ENCODE measurements at regions not wholly inside any gene's neighbourhood (a gene's known extent, or its start where the extent isn't known, plus 50 kb on each side); places are given as distances from the start of the nearest gene placed in this dataset.

GRCh38 chr18:51890762-51891161 is 449.2 kb upstream of the DCC start:
- Mint-ChIP-seq H3K4me1 (no peaks in the 10 kb centered on the region), H3K27ac (no peak overlapping the region), H3K9me3 (no peaks in the 10 kb centered on the region), H3K36me3 (ENCODE audit: low read depth) (no peaks in the 10 kb centered on the region), H3K4me3 (no peak overlapping the region), H3K27me3 (no peaks in the 10 kb centered on the region)
- CTCF ChIA-PET = no interaction called here
- POLR2A ChIA-PET = no interaction called here
- DNase-seq = no peak

- H3K4me1 Mint-ChIP-seq = no peaks in the 10 kb centered on the region
- no peaks in the 10 kb centered on the region for H3K36me3 Mint-ChIP-seq (ENCODE audit: low read depth)
- no peak overlapping the region for H3K4me3 Mint-ChIP-seq
- DNase-seq = no peak
- no peak overlapping the region for H3K27ac Mint-ChIP-seq
- POLR2A ChIA-PET = no interaction called here
- no peaks in the 10 kb centered on the region for H3K27me3 Mint-ChIP-seq
- CTCF ChIA-PET = no interaction called here
- H3K9me3 Mint-ChIP-seq = no peaks in the 10 kb centered on the region
Observed at GRCh38 chr18:51891876-51892275, 448.1 kb upstream of the DCC start.

- ChIA-PET CTCF (no interaction called here), POLR2A (no interaction called here)
- H3K27ac Mint-ChIP-seq = no peak overlapping the region
Observed at GRCh38 chr18:51897884-51898283, 442.1 kb upstream of the DCC start.

GRCh38 chr18:51907687-51908597 is 432.1 kb upstream of the DCC start:
- DNase-seq = no peak
- Mint-ChIP-seq H3K9me3 (no peaks in the 10 kb centered on the region), H3K27ac (no peak overlapping the region), H3K36me3 (ENCODE audit: low read depth) (no peaks in the 10 kb centered on the region), H3K27me3 (no peaks in the 10 kb centered on the region), H3K4me3 (no peak overlapping the region), H3K4me1 (no peaks in the 10 kb centered on the region)
- CTCF ChIA-PET = no interaction called here
- POLR2A ChIA-PET = no interaction called here

More at GRCh38 chr18:51897884-51898283, 442.1 kb upstream of the DCC start:
- Mint-ChIP-seq H3K9me3 (no peaks in the 10 kb centered on the region), H3K4me1 (no peaks in the 10 kb centered on the region), H3K4me3 (no peak overlapping the region), H3K36me3 (ENCODE audit: low read depth) (no peaks in the 10 kb centered on the region), H3K27me3 (no peaks in the 10 kb centered on the region)
- DNase-seq = no peak

- no peaks in the 10 kb centered on the region for H3K4me1 Mint-ChIP-seq
- ChIA-PET POLR2A (no interaction called here), CTCF (no interaction called here)
- H3K4me3 Mint-ChIP-seq = no peak overlapping the region
- H3K9me3 Mint-ChIP-seq = no peaks in the 10 kb centered on the region
- DNase-seq = no peak
- H3K27ac Mint-ChIP-seq = no peak overlapping the region
- H3K36me3 Mint-ChIP-seq (ENCODE audit: low read depth) = no peaks in the 10 kb centered on the region
- H3K27me3 Mint-ChIP-seq = no peaks in the 10 kb centered on the region
Observed at GRCh38 chr18:51908598-51908944, 431.4 kb upstream of the DCC start.

GRCh38 chr18:51911584-51911983 is 428.4 kb upstream of the DCC start:
- no peaks in the 10 kb centered on the region for H3K4me1 Mint-ChIP-seq
- no peaks in the 10 kb centered on the region for H3K36me3 Mint-ChIP-seq (ENCODE audit: low read depth)
- H3K27ac Mint-ChIP-seq = no peak overlapping the region
- H3K9me3 Mint-ChIP-seq = no peaks in the 10 kb centered on the region
- no peaks in the 10 kb centered on the region for H3K27me3 Mint-ChIP-seq
- ChIA-PET POLR2A (no interaction called here), CTCF (interaction anchor here (0.8 kb wide), 1 partner anchor 9 kb away, joined by 3 read pairs; no protein-coding TSS in a partner anchor)
- DNase-seq = no peak
- H3K4me3 Mint-ChIP-seq = no peak overlapping the region

- no peaks in the 10 kb centered on the region for H3K36me3 Mint-ChIP-seq (ENCODE audit: low read depth)
- DNase-seq = no peak
- H3K9me3 Mint-ChIP-seq = no peaks in the 10 kb centered on the region
- H3K4me1 Mint-ChIP-seq = no peaks in the 10 kb centered on the region
- ChIA-PET POLR2A (no interaction called here), CTCF (no interaction called here)
- no peaks in the 10 kb centered on the region for H3K27me3 Mint-ChIP-seq
- no peak overlapping the region for H3K27ac Mint-ChIP-seq
- no peak overlapping the region for H3K4me3 Mint-ChIP-seq
Observed at GRCh38 chr18:51912381-51912780, 427.6 kb upstream of the DCC start.

GRCh38 chr18:51915176-51915575 is 424.8 kb upstream of the DCC start:
- DNase-seq = no peak
- no peaks in the 10 kb centered on the region for H3K4me1 Mint-ChIP-seq
- H3K9me3 Mint-ChIP-seq = no peaks in the 10 kb centered on the region
- H3K27me3 Mint-ChIP-seq = no peaks in the 10 kb centered on the region
- no peak overlapping the region for H3K4me3 Mint-ChIP-seq
- no peak overlapping the region for H3K27ac Mint-ChIP-seq
- H3K36me3 Mint-ChIP-seq (ENCODE audit: low read depth) = no peaks in the 10 kb centered on the region
- POLR2A ChIA-PET = no interaction called here
- CTCF ChIA-PET = no interaction called here

GRCh38 chr18:51921862-51922261 is 418.1 kb upstream of the DCC start:
- Mint-ChIP-seq H3K4me3 (no peak overlapping the region), H3K4me1 (no peaks in the 10 kb centered on the region), H3K36me3 (ENCODE audit: low read depth) (no peaks in the 10 kb centered on the region), H3K27me3 (no peaks in the 10 kb centered on the region), H3K27ac (no peak overlapping the region), H3K9me3 (no peaks in the 10 kb centered on the region)
- no peak for DNase-seq
- ChIA-PET CTCF (no interaction called here), POLR2A (no interaction called here)

GRCh38 chr18:51933903-51934302 is 406.1 kb upstream of the DCC start:
- no peaks in the 10 kb centered on the region for H3K4me1 Mint-ChIP-seq
- H3K27me3 Mint-ChIP-seq = no peaks in the 10 kb centered on the region

GRCh38 chr18:51936115-51936514 is 403.9 kb upstream of the DCC start:
- CTCF ChIA-PET = no interaction called here

More at GRCh38 chr18:51933903-51934302, 406.1 kb upstream of the DCC start:
- ChIA-PET POLR2A (no interaction called here), CTCF (no interaction called here)
- no peak overlapping the region for H3K4me3 Mint-ChIP-seq
- DNase-seq = no peak
- H3K36me3 Mint-ChIP-seq (ENCODE audit: low read depth) = no peaks in the 10 kb centered on the region
- no peak overlapping the region for H3K27ac Mint-ChIP-seq
- peaks cover 9% of the 10 kb centered on the region for H3K9me3 Mint-ChIP-seq

GRCh38 chr18:51941999-51942398 is 398.0 kb upstream of the DCC start:
- no peak overlapping the region for H3K27ac Mint-ChIP-seq
- DNase-seq = no peak
- H3K9me3 Mint-ChIP-seq = no peaks in the 10 kb centered on the region
- H3K4me3 Mint-ChIP-seq = no peak overlapping the region
- ChIA-PET CTCF (no interaction called here), POLR2A (no interaction called here)
- no peaks in the 10 kb centered on the region for H3K4me1 Mint-ChIP-seq
- no peaks in the 10 kb centered on the region for H3K36me3 Mint-ChIP-seq (ENCODE audit: low read depth)
- no peaks in the 10 kb centered on the region for H3K27me3 Mint-ChIP-seq

More at GRCh38 chr18:51936115-51936514, 403.9 kb upstream of the DCC start:
- Mint-ChIP-seq H3K27ac (no peak overlapping the region), H3K27me3 (no peaks in the 10 kb centered on the region), H3K36me3 (ENCODE audit: low read depth) (no peaks in the 10 kb centered on the region), H3K4me1 (no peaks in the 10 kb centered on the region), H3K4me3 (no peak overlapping the region), H3K9me3 (peaks cover 2% of the 10 kb centered on the region)
- no peak for DNase-seq
- POLR2A ChIA-PET = no interaction called here

- Mint-ChIP-seq H3K27ac (no peak overlapping the region), H3K9me3 (no peaks in the 10 kb centered on the region), H3K4me3 (no peak overlapping the region), H3K36me3 (ENCODE audit: low read depth) (no peaks in the 10 kb centered on the region), H3K27me3 (no peaks in the 10 kb centered on the region), H3K4me1 (no peaks in the 10 kb centered on the region)
- ChIA-PET POLR2A (no interaction called here), CTCF (no interaction called here)
- no peak for DNase-seq
Observed at GRCh38 chr18:51943281-51943680, 396.7 kb upstream of the DCC start.

- Mint-ChIP-seq H3K27ac (no peak overlapping the region), H3K4me1 (no peaks in the 10 kb centered on the region), H3K9me3 (no peaks in the 10 kb centered on the region), H3K27me3 (no peaks in the 10 kb centered on the region), H3K36me3 (ENCODE audit: low read depth) (no peaks in the 10 kb centered on the region), H3K4me3 (no peak overlapping the region)
- POLR2A ChIA-PET = no interaction called here
- CTCF ChIA-PET = no interaction called here
- DNase-seq = no peak
Observed at GRCh38 chr18:51946946-51947345, 393.1 kb upstream of the DCC start.

Measured in activated CD4-positive, alpha-beta memory T cell treated with anti-CD3 and anti-CD28 coated beads, Interleukin-2, amount 10 ng/mL, durations not matched to agents 7 days and 5 days (primary cell).